PC-3 (cell line): ENCODE measurements at regions not wholly inside any gene's neighbourhood (a gene's known extent, or its start where the extent isn't known, plus 50 kb on each side); places are given as distances from the start of the nearest gene placed in this dataset.
"Not testable (repeated sequence)": the region's sequence is repeated elsewhere in the genome, so short reads cannot be mapped to it uniquely, and the experiment has no call there.

Experiments used
- ATAC-seq: fragments of 200-7000 bp; cut with Tn5 transposase; 2 replicates; pipeline ENCODE4 v1.9.1; 2020; ENCODE audit warnings: mild to moderate bottlenecking, moderate library complexity
- BruUV-seq: library from RNA; stranded (reverse); fragments of 400-500 nt; replicated peaks from 2 replicates; lab custom pipeline; 2021; lab: Mats Ljungman, UMichigan
- CTCF ChIA-PET: fragments of 300-600 bp; sonication (Branson Sonifier 250); formaldehyde crosslinking; loops from one replicate; lab custom pipeline; 2022; ENCODE audit warnings: antibody characterized with exemption; lab: Charles Lee
- POLR2A ChIA-PET: fragments of 300-600 bp; sonication (Branson Sonifier 250); formaldehyde crosslinking; loops from one replicate; lab custom pipeline; 2022; ENCODE audit warnings: antibody characterized with exemption; ENCODE audit not compliant: unreplicated experiment; lab: Charles Lee
- DNase-seq: peaks from one replicate; pipeline ENCODE4 v3.0.0-alpha.2; 2015
- H2AFZ ChIP-seq: fragments of 300-600 bp; sonication (generic); 2 replicates; pipeline ENCODE4 v1.6.0; 2016; ENCODE audit warnings: antibody characterized with exemption, low read length
- H3F3A ChIP-seq: fragments of 300-600 bp; sonication (generic); one replicate; pipeline ENCODE4 v1.6.0; 2017; ENCODE audit warnings: antibody characterized with exemption, low read length, control low read depth, mild to moderate bottlenecking; ENCODE audit not compliant: unreplicated experiment
- H3K27ac ChIP-seq: fragments of 300-600 bp; sonication (generic); 2 replicates; pipeline ENCODE4 v1.5.1; 2016; ENCODE audit warnings: mild to moderate bottlenecking, low read length
- H3K27me3 ChIP-seq: fragments of 300-600 bp; sonication (generic); 2 replicates; pipeline ENCODE4 v1.6.1; 2016; ENCODE audit warnings: low read length, mixed read lengths
- H3K36me3 ChIP-seq: fragments of 300-600 bp; sonication (generic); 2 replicates; pipeline ENCODE4 v1.6.1; 2016; ENCODE audit warnings: low read depth, mixed run types, low read length, mixed read lengths
- H3K4me1 ChIP-seq: fragments of 300-600 bp; sonication (generic); 2 replicates; pipeline ENCODE4 v1.5.1; 2016; ENCODE audit warnings: low read length; ENCODE audit not compliant: insufficient read depth
- H3K4me2 ChIP-seq: fragments of 300-600 bp; sonication (generic); 2 replicates; pipeline ENCODE4 v1.6.0; 2016; ENCODE audit warnings: low read length
- H3K4me3 ChIP-seq: fragments of 300-600 bp; sonication (generic); 2 replicates; pipeline ENCODE4 v1.5.1; 2016; ENCODE audit warnings: mild to moderate bottlenecking, low read length, mixed read lengths
- H3K79me2 ChIP-seq: fragments of 300-600 bp; sonication (generic); 2 replicates; pipeline ENCODE4 v1.6.1; 2017; ENCODE audit warnings: low read length, mixed read lengths
- H3K9ac ChIP-seq: fragments of 300-600 bp; sonication (generic); 2 replicates; pipeline ENCODE4 v1.6.0; 2016; ENCODE audit warnings: mild to moderate bottlenecking, low read length
- H3K9me2 ChIP-seq: fragments of 300-600 bp; sonication (generic); replicated peaks from 2 replicates; pipeline ENCODE4 v1.6.1; 2016; ENCODE audit warnings: mixed run types, low read length, mixed read lengths
- H3K9me3 ChIP-seq: fragments of 300-600 bp; sonication (generic); 2 replicates; pipeline ENCODE4 v1.6.1; 2016; ENCODE audit warnings: low read length, mixed read lengths
- H4K20me1 ChIP-seq: fragments of 300-600 bp; sonication (generic); 2 replicates; pipeline ENCODE4 v1.6.1; 2016; ENCODE audit warnings: low read length, mixed read lengths
- EZH2 ChIP-seq: fragments of 300-600 bp; sonication (generic); IDR thresholded peaks from one replicate; pipeline ENCODE4 v1.6.1; 2017; ENCODE audit warnings: antibody characterized with exemption, mild to moderate bottlenecking, low read length; ENCODE audit not compliant: unreplicated experiment
- EZH2phosphoT487 ChIP-seq: fragments of 300-600 bp; sonication (generic); IDR thresholded peaks from 2 replicates; pipeline ENCODE4 v1.6.1; 2018; ENCODE audit warnings: mild to moderate bottlenecking, antibody characterized with exemption, low read length, borderline replicate concordance
- intact Hi-C: fragments of 100-400 bp; cut with micrococcal nuclease; formaldehyde crosslinking; loops from 2 replicates; pipeline ENCODE4 v1.9.0; 2023
- TF ChIP-seq, protein P1 (sequence below): fragments of 300-600 bp; sonication (generic); conservative IDR thresholded peaks from 2 replicates; pipeline ENCODE4 v1.5.1; 2017; ENCODE audit warnings: antibody characterized with exemption, low read depth, mild to moderate bottlenecking, low read length

DNA sequence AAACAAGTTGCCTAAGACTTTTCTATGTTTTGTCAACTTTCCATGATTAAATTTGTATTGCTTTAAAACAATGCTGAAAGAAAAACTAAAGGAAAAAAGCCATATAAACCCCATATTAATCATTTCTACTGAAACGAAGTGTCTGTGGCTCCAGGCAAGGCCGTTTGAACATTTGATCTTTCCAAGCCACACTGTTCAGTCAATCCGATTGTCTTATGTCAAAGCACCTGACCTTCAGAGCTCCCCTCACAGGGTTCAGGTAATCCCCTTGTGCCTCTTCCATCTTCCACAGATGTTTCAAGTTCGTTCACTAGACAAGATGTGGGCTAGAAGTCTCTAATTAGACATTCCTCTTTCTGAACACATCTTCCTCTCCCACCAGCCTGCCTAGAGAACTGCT lies 177.1 kb upstream of the NUDT10 start:
- POLR2A ChIA-PET = no interaction called here
- no peak overlapping the region for H3K9ac ChIP-seq

DNA sequence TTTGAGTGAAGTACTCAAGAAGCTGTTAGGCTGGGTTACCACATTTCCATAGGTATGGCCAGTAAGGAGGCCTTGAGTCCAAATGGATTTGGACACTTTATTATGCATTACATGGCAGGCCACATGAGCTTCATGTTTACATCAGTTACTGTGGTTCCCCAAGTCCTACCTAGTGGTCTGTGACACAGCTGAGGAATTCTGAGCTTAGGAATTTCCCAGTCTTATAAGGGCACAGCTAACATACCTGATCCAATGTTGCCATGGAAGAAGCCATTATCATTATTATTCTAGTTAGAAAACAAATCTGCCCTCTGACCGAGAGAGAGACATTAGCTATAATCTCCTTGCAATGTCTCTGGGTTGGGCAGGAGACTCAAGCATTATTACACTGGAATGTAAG lies 174.4 kb upstream of the NUDT10 start:
- no peak overlapping the region for H3K9ac ChIP-seq
- DNase-seq (no peak), ATAC-seq (no peak)
- no peak overlapping the region for H3K4me3 ChIP-seq
- H3K9me3 ChIP-seq = no peaks in the 10 kb centered on the region
- H4K20me1 ChIP-seq = no peaks in the 10 kb centered on the region
- no peaks in the 10 kb centered on the region for H3F3A ChIP-seq
- no peak for TF ChIP-seq EZH2phosphoT487
- TF ChIP-seq EZH2 = no peak
- TF ChIP-seq, protein P1, sequence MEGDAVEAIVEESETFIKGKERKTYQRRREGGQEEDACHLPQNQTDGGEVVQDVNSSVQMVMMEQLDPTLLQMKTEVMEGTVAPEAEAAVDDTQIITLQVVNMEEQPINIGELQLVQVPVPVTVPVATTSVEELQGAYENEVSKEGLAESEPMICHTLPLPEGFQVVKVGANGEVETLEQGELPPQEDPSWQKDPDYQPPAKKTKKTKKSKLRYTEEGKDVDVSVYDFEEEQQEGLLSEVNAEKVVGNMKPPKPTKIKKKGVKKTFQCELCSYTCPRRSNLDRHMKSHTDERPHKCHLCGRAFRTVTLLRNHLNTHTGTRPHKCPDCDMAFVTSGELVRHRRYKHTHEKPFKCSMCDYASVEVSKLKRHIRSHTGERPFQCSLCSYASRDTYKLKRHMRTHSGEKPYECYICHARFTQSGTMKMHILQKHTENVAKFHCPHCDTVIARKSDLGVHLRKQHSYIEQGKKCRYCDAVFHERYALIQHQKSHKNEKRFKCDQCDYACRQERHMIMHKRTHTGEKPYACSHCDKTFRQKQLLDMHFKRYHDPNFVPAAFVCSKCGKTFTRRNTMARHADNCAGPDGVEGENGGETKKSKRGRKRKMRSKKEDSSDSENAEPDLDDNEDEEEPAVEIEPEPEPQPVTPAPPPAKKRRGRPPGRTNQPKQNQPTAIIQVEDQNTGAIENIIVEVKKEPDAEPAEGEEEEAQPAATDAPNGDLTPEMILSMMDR = no peak
- no peaks in the 10 kb centered on the region for H3K27me3 ChIP-seq
- CTCF ChIA-PET = no interaction called here
- H3K4me2 ChIP-seq = no peak overlapping the region
- POLR2A ChIA-PET = no interaction called here
- H3K27ac ChIP-seq = no peak overlapping the region
- H3K79me2 ChIP-seq = no peaks in the 10 kb centered on the region
- H3K4me1 ChIP-seq = no peaks in the 10 kb centered on the region
- no peaks in the 10 kb centered on the region for H3K9me2 ChIP-seq
- H2AFZ ChIP-seq = no peak overlapping the region
- intact Hi-C loops = no loop called here
- no TSS peak for BruUV-seq
- H3K36me3 ChIP-seq = no peaks in the 10 kb centered on the region

More for the DNA sequence above, 177.1 kb upstream of the NUDT10 start:
- no peak for DNase-seq
- Histone ChIP-seq H3K9me3 (no peaks in the 10 kb centered on the region), H3K4me1 (no peaks in the 10 kb centered on the region), H3K79me2 (no peaks in the 10 kb centered on the region), H3F3A (no peaks in the 10 kb centered on the region), H2AFZ (no peak overlapping the region), H4K20me1 (no peaks in the 10 kb centered on the region), H3K36me3 (no peaks in the 10 kb centered on the region), H3K27ac (no peak overlapping the region), H3K9me2 (no peaks in the 10 kb centered on the region), H3K4me3 (no peak overlapping the region), H3K27me3 (no peaks in the 10 kb centered on the region), H3K4me2 (no peak overlapping the region)
- no TSS peak for BruUV-seq
- intact Hi-C loops = no loop called here
- CTCF ChIA-PET = no interaction called here
- ATAC-seq = no peak
- TF ChIP-seq EZH2phosphoT487 = no peak
- TF ChIP-seq EZH2 = no peak
- TF ChIP-seq, protein P1 = no peak

DNA sequence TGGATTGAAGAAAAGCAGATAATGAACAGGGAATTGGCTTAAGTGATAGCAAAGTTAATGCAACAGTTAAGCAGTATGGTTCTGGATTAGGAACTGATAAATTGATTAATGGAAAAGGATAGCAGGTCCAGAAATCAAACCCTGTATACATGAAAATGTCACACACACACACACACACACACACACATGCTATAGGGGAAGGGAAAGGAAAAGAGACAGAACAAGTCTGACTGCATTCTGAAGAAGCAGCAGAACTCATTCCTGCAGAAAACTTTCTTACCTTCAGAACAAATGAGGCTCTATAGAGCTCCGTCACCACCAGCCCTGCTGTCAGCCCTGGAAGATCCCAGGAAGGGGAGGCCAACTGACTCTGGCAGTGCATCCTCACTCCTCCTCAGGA lies 173.2 kb upstream of the NUDT10 start:
- ATAC-seq, H3K27me3 ChIP-seq, BruUV-seq: not testable (repeated sequence)

More for the DNA sequence above, 173.2 kb upstream of the NUDT10 start:
- H3K9me2 ChIP-seq, H3F3A ChIP-seq, H3K4me3 ChIP-seq, CTCF ChIA-PET, H3K9me3 ChIP-seq, H3K4me2 ChIP-seq, H4K20me1 ChIP-seq, DNase-seq, H3K9ac ChIP-seq, H3K79me2 ChIP-seq, H3K27ac ChIP-seq, intact Hi-C loops, POLR2A ChIA-PET, H3K4me1 ChIP-seq, H3K36me3 ChIP-seq, H2AFZ ChIP-seq: not testable (repeated sequence)
